ENCODE measurements at regions not wholly inside any gene's neighbourhood (a gene's known extent, or its start where the extent isn't known, plus 50 kb on each side); places are given as distances from the start of the nearest gene placed in this dataset.

GRCh38 chr9:90057361-90057760 lies 452.5 kb downstream of the GADD45G start:
- DNase-seq (ENCODE audit: low read depth, low spot score): no peak
- Histone ChIP-seq H3K4me3 (no peak overlapping the region), H3K9me3 (ENCODE audit: low read depth, low read length) (no peaks in the 10 kb centered on the region), H3K27ac (no peak overlapping the region), H3K36me3 (ENCODE audit: insufficient read depth, low read length) (no peaks in the 10 kb centered on the region), H3K9ac (ENCODE audit: insufficient read length) (no peak overlapping the region)
- TF ChIP-seq POLR2AphosphoS5 (IDR thresholded peaks at IDR 0.05; ENCODE audit: borderline replicate concordance, low read depth, low read length) (no peak), EZH2 (IDR thresholded peaks at IDR 0.05) (no peak), FOXP2 (optimal IDR thresholded peaks at IDR 0.05; ENCODE audit: control extremely low read depth, extremely low read length, insufficient read depth) (no peak)

GRCh38 chr9:90058182-90058763 lies 453.5 kb downstream of the GADD45G start:
- Histone ChIP-seq H3K9ac (ENCODE audit: insufficient read length) (no peak overlapping the region), H3K27ac (no peak overlapping the region), H3K9me3 (ENCODE audit: low read depth, low read length) (no peaks in the 10 kb centered on the region), H3K36me3 (ENCODE audit: insufficient read depth, low read length) (no peaks in the 10 kb centered on the region), H3K4me3 (no peak overlapping the region)
- TF ChIP-seq POLR2AphosphoS5 (IDR thresholded peaks at IDR 0.05; ENCODE audit: borderline replicate concordance, low read depth, low read length): no peak
- no peak for TF ChIP-seq FOXP2 (optimal IDR thresholded peaks at IDR 0.05; ENCODE audit: control extremely low read depth, extremely low read length, insufficient read depth)
- TF ChIP-seq EZH2 (IDR thresholded peaks at IDR 0.05): no peak
- no peak for DNase-seq (ENCODE audit: low read depth, low spot score)

- DNase-seq (ENCODE audit: low read depth, low spot score): no peak
- Histone ChIP-seq H3K9ac (ENCODE audit: insufficient read length) (no peak overlapping the region), H3K9me3 (ENCODE audit: low read depth, low read length) (no peaks in the 10 kb centered on the region), H3K4me3 (no peak overlapping the region), H3K36me3 (ENCODE audit: insufficient read depth, low read length) (no peaks in the 10 kb centered on the region), H3K27ac (no peak overlapping the region)
- TF ChIP-seq EZH2 (IDR thresholded peaks at IDR 0.05): no peak
These were observed 454.6 kb downstream of the GADD45G start for GRCh38 chr9:90059436-90059835.

- DNase-seq (ENCODE audit: low read depth, low spot score): no peak
These were observed 455.4 kb downstream of the GADD45G start for GRCh38 chr9:90060256-90060655.

GRCh38 chr9:90061187-90061586 lies 456.4 kb downstream of the GADD45G start:
- Histone ChIP-seq H3K27ac (no peak overlapping the region), H3K4me3 (no peak overlapping the region), H3K9ac (ENCODE audit: insufficient read length) (no peak overlapping the region), H3K36me3 (ENCODE audit: insufficient read depth, low read length) (no peaks in the 10 kb centered on the region), H3K9me3 (ENCODE audit: low read depth, low read length) (no peaks in the 10 kb centered on the region)
- TF ChIP-seq EZH2 (IDR thresholded peaks at IDR 0.05) (no peak), FOXP2 (optimal IDR thresholded peaks at IDR 0.05; ENCODE audit: control extremely low read depth, extremely low read length, insufficient read depth) (no peak), POLR2AphosphoS5 (IDR thresholded peaks at IDR 0.05; ENCODE audit: borderline replicate concordance, low read depth, low read length) (no peak)
- no peak for DNase-seq (ENCODE audit: low read depth, low spot score)

More at GRCh38 chr9:90060256-90060655, 455.4 kb downstream of the GADD45G start:
- Histone ChIP-seq H3K27ac (no peak overlapping the region), H3K4me3 (no peak overlapping the region), H3K9ac (ENCODE audit: insufficient read length) (no peak overlapping the region), H3K9me3 (ENCODE audit: low read depth, low read length) (no peaks in the 10 kb centered on the region), H3K36me3 (ENCODE audit: insufficient read depth, low read length) (no peaks in the 10 kb centered on the region)
- TF ChIP-seq FOXP2 (optimal IDR thresholded peaks at IDR 0.05; ENCODE audit: control extremely low read depth, extremely low read length, insufficient read depth) (no peak), POLR2AphosphoS5 (IDR thresholded peaks at IDR 0.05; ENCODE audit: borderline replicate concordance, low read depth, low read length) (no peak), EZH2 (IDR thresholded peaks at IDR 0.05) (no peak)

- Histone ChIP-seq H3K9ac (ENCODE audit: insufficient read length) (no peak overlapping the region), H3K4me3 (no peak overlapping the region), H3K9me3 (ENCODE audit: low read depth, low read length) (no peaks in the 10 kb centered on the region), H3K36me3 (ENCODE audit: insufficient read depth, low read length) (no peaks in the 10 kb centered on the region), H3K27ac (no peak overlapping the region)
- TF ChIP-seq POLR2AphosphoS5 (IDR thresholded peaks at IDR 0.05; ENCODE audit: borderline replicate concordance, low read depth, low read length) (no peak), FOXP2 (optimal IDR thresholded peaks at IDR 0.05; ENCODE audit: control extremely low read depth, extremely low read length, insufficient read depth) (no peak), EZH2 (IDR thresholded peaks at IDR 0.05) (no peak)
- no peak for DNase-seq (ENCODE audit: low read depth, low spot score)
These were observed 458.2 kb downstream of the GADD45G start for GRCh38 chr9:90062982-90063381.

- Histone ChIP-seq H3K4me3 (no peak overlapping the region), H3K36me3 (ENCODE audit: insufficient read depth, low read length) (no peaks in the 10 kb centered on the region), H3K9me3 (ENCODE audit: low read depth, low read length) (no peaks in the 10 kb centered on the region), H3K27ac (no peak overlapping the region), H3K9ac (ENCODE audit: insufficient read length) (no peak overlapping the region)
- TF ChIP-seq POLR2AphosphoS5 (IDR thresholded peaks at IDR 0.05; ENCODE audit: borderline replicate concordance, low read depth, low read length) (no peak), EZH2 (IDR thresholded peaks at IDR 0.05) (no peak), FOXP2 (optimal IDR thresholded peaks at IDR 0.05; ENCODE audit: control extremely low read depth, extremely low read length, insufficient read depth) (no peak)
- DNase-seq (ENCODE audit: low read depth, low spot score): no peak
These were observed 459.4 kb downstream of the GADD45G start for GRCh38 chr9:90064248-90064647.

GRCh38 chr9:90064971-90065370 lies 460.2 kb downstream of the GADD45G start:
- DNase-seq (ENCODE audit: low read depth, low spot score): no peak
- TF ChIP-seq POLR2AphosphoS5 (IDR thresholded peaks at IDR 0.05; ENCODE audit: borderline replicate concordance, low read depth, low read length): no peak
- TF ChIP-seq FOXP2 (optimal IDR thresholded peaks at IDR 0.05; ENCODE audit: control extremely low read depth, extremely low read length, insufficient read depth): no peak
- no peak for TF ChIP-seq EZH2 (IDR thresholded peaks at IDR 0.05)
- no peak overlapping the region for H3K9ac ChIP-seq (ENCODE audit: insufficient read length)
- H3K27ac ChIP-seq: no peak overlapping the region
- no peak overlapping the region for H3K4me3 ChIP-seq
- H3K36me3 ChIP-seq (ENCODE audit: insufficient read depth, low read length): no peaks in the 10 kb centered on the region
- no peaks in the 10 kb centered on the region for H3K9me3 ChIP-seq (ENCODE audit: low read depth, low read length)

GRCh38 chr9:90065851-90066250 lies 461.0 kb downstream of the GADD45G start:
- DNase-seq (ENCODE audit: low read depth, low spot score): no peak
- H3K4me3 ChIP-seq: no peak overlapping the region
- H3K9ac ChIP-seq (ENCODE audit: insufficient read length): no peak overlapping the region
- no peaks in the 10 kb centered on the region for H3K9me3 ChIP-seq (ENCODE audit: low read depth, low read length)
- H3K36me3 ChIP-seq (ENCODE audit: insufficient read depth, low read length): no peaks in the 10 kb centered on the region
- H3K27ac ChIP-seq: no peak overlapping the region
- TF ChIP-seq FOXP2 (optimal IDR thresholded peaks at IDR 0.05; ENCODE audit: control extremely low read depth, extremely low read length, insufficient read depth): no peak
- TF ChIP-seq POLR2AphosphoS5 (IDR thresholded peaks at IDR 0.05; ENCODE audit: borderline replicate concordance, low read depth, low read length): no peak
- TF ChIP-seq EZH2 (IDR thresholded peaks at IDR 0.05): no peak
